ENCODE measurements at regions not wholly inside any gene's neighbourhood (a gene's known extent, or its start where the extent isn't known, plus 50 kb on each side); places are given as distances from the start of the nearest gene placed in this dataset.

DNA sequence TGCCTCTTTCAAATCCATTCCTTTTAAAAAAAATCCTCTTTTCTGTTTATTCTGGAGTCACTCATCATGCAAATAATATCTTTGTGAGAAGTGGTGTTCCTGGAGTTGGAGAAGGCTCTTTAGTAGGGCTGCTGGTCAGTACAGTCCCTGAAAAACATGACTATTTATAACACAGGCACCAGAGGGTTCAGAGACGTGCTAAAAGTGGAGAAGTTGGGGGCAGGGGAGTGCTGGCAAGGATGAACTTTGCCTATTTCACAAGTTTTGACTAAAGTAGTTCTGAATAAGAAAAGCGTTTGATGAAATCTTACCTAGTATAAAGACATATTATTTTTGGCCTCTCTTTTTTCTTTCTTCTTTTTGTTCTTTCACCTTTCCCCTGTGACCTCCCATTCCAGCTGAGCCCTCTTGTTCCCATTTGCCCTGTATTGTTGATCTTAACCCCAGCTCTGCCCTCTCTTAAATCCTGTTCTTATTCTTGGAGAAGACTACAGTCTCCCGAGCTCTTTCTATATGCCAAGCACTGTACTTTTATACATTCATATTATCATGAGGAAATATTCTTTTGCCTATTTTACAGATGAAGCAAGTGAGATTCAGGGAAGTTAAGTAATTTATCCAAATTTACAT, 129.1 kb downstream of the TM9SF2 start:
- TF ChIP-seq, protein P1, sequence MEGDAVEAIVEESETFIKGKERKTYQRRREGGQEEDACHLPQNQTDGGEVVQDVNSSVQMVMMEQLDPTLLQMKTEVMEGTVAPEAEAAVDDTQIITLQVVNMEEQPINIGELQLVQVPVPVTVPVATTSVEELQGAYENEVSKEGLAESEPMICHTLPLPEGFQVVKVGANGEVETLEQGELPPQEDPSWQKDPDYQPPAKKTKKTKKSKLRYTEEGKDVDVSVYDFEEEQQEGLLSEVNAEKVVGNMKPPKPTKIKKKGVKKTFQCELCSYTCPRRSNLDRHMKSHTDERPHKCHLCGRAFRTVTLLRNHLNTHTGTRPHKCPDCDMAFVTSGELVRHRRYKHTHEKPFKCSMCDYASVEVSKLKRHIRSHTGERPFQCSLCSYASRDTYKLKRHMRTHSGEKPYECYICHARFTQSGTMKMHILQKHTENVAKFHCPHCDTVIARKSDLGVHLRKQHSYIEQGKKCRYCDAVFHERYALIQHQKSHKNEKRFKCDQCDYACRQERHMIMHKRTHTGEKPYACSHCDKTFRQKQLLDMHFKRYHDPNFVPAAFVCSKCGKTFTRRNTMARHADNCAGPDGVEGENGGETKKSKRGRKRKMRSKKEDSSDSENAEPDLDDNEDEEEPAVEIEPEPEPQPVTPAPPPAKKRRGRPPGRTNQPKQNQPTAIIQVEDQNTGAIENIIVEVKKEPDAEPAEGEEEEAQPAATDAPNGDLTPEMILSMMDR (IDR thresholded peaks at IDR 0.05; ENCODE audit: borderline replicate concordance, extremely low read depth, low read length, poor library complexity, severe bottlenecking) = no peak
- no peak for TF ChIP-seq EZH2 (IDR thresholded peaks at IDR 0.05; ENCODE audit: borderline replicate concordance, low read depth, low read length, severe bottlenecking)
